Natural killer cell (primary cell): ENCODE measurements at regions not wholly inside any gene's neighbourhood (a gene's known extent, or its start where the extent isn't known, plus 50 kb on each side); places are given as distances from the start of the nearest gene placed in this dataset.

ENCODE experiments used
- ATAC-seq, 3 donors: fragments of 150-1000 bp in 2 of 3; fragments of 200-7000 bp in 1 of 3; cut with Tn5 transposase; 1 replicate in 1 of 3; 2 replicates in 2 of 3; pipeline ENCODE4 v1.10.0; 2021; ENCODE audit warnings: mild to moderate bottlenecking in 2 of 3, moderate library complexity in 2 of 3
- DNase-seq, 2 donors: peaks; one replicate each; pipeline versions ENCODE4 v3.0.0 to v3.0.0-alpha.2; 2013 to 2021; ENCODE audit warnings: mixed read lengths in 1 of 2
- H3K27ac ChIP-seq: one replicate; pipeline ENCODE4 v1.5.1; 2013; ENCODE audit warnings: mild to moderate bottlenecking, low read length
- H3K27me3 ChIP-seq: one replicate; pipeline ENCODE4 v1.6.1; 2013; ENCODE audit warnings: low read length; ENCODE audit not compliant: control insufficient read depth, insufficient read depth
- H3K36me3 ChIP-seq: one replicate; pipeline ENCODE4 v1.6.1; 2013; ENCODE audit warnings: low read length; ENCODE audit not compliant: control insufficient read depth, insufficient read depth
- H3K4me1 ChIP-seq: one replicate; pipeline ENCODE4 v1.6.1; 2013; ENCODE audit warnings: low read length; ENCODE audit not compliant: control insufficient read depth, insufficient read depth
- H3K4me3 ChIP-seq: one replicate; pipeline ENCODE4 v1.5.1; 2013; ENCODE audit warnings: low read length
- H3K9me3 ChIP-seq: one replicate; pipeline ENCODE4 v1.6.1; 2013; ENCODE audit warnings: low read length; ENCODE audit not compliant: control insufficient read depth, insufficient read depth
- H3K27ac Mint-ChIP-seq, 2 donors: one replicate each; pipeline ENCODE4 v1.8.0; 2022; ENCODE audit warnings: mild to moderate bottlenecking in 2 of 2, mixed read lengths in 2 of 2, moderate library complexity in 1 of 2
- H3K27me3 Mint-ChIP-seq, 2 donors: one replicate each; pipeline ENCODE4 v1.8.0; 2022; ENCODE audit warnings: low read depth in 2 of 2, mixed read lengths in 2 of 2
- H3K36me3 Mint-ChIP-seq: one replicate; pipeline ENCODE4 v1.8.0; 2022; ENCODE audit warnings: mixed read lengths
- H3K4me1 Mint-ChIP-seq, 2 donors: one replicate each; pipeline ENCODE4 v1.8.0; 2022; ENCODE audit warnings: mixed read lengths in 2 of 2
- H3K4me3 Mint-ChIP-seq: one replicate; pipeline ENCODE4 v1.8.0; 2022; ENCODE audit warnings: mild to moderate bottlenecking, moderate library complexity, mixed read lengths
- H3K9me3 Mint-ChIP-seq, 2 donors: one replicate each; pipeline ENCODE4 v1.8.0; 2022; ENCODE audit warnings: mixed read lengths in 2 of 2
- CTCF ChIP-seq: fragments of 200-600 bp; IDR thresholded peaks from one replicate; pipeline ENCODE4 v1.8.0; 2022; ENCODE audit warnings: antibody characterized with exemption
- WGBS: methylation state at CpG from one replicate; pipeline ENCODE4 v1.1.7; 2013; ENCODE audit warnings: missing lambda C conversion rate; ENCODE audit not compliant: insufficient coverage; 5-methylcytosine and 5-hydroxymethylcytosine counted together
- intact Hi-C: fragments of 100-400 bp; cut with micrococcal nuclease; formaldehyde crosslinking; loops from one replicate; pipeline ENCODE4 v1.14.2; 2022

- intact Hi-C loops, result no loop called here
- H3K9me3 Mint-ChIP-seq, result no peaks in the 10 kb centered on the region
- no peak overlapping the region for H3K4me3 Mint-ChIP-seq
- ATAC-seq (no peak), DNase-seq (no peak)
- 53% methylated on average over 11 of the region's 12 CpGs for WGBS
- H3K9me3 ChIP-seq, result no peaks in the 10 kb centered on the region
- TF ChIP-seq CTCF, result no peak
- H3K36me3 ChIP-seq, result no peaks in the 10 kb centered on the region
- H3K27ac ChIP-seq, result no peak overlapping the region
- H3K27me3 Mint-ChIP-seq, result peaks cover 79 to 85% of the 10 kb centered on the region in 2 donors
- no peak overlapping the region for H3K27ac Mint-ChIP-seq
- peaks cover 59% of the 10 kb centered on the region for H3K27me3 ChIP-seq
- peaks cover 6% of the 10 kb centered on the region for H3K4me1 ChIP-seq
- H3K4me3 ChIP-seq, result no peak overlapping the region
- peaks cover 0 to 13% of the 10 kb centered on the region in 2 donors for H3K4me1 Mint-ChIP-seq
- no peaks in the 10 kb centered on the region for H3K36me3 Mint-ChIP-seq
Observed at GRCh38 chr10:101286248-101287046, 57.2 kb upstream of the LBX1 start.

- H3K27ac ChIP-seq, result no peak overlapping the region
- Mint-ChIP-seq H3K36me3 (no peaks in the 10 kb centered on the region), H3K27ac (no peak overlapping the region), H3K4me3 (no peak overlapping the region), H3K27me3 (peaks cover 73 to 76% of the 10 kb centered on the region in 2 donors), H3K4me1 (peaks cover 0 to 22% of the 10 kb centered on the region in 2 donors), H3K9me3 (no peaks in the 10 kb centered on the region)
- H3K36me3 ChIP-seq, result no peaks in the 10 kb centered on the region
- ATAC-seq (no peak), DNase-seq (no peak)
- H3K9me3 ChIP-seq, result no peaks in the 10 kb centered on the region
- H3K4me1 ChIP-seq, result peaks cover 13% of the 10 kb centered on the region
- no peak overlapping the region for H3K4me3 ChIP-seq
- no peak for TF ChIP-seq CTCF
- WGBS, result 26% methylated on average over 18 of the region's 18 CpGs
- intact Hi-C loops, result no loop called here
- H3K27me3 ChIP-seq, result peaks cover 56% of the 10 kb centered on the region
Observed at GRCh38 chr10:101287183-101287996, 58.1 kb upstream of the LBX1 start.

DNA sequence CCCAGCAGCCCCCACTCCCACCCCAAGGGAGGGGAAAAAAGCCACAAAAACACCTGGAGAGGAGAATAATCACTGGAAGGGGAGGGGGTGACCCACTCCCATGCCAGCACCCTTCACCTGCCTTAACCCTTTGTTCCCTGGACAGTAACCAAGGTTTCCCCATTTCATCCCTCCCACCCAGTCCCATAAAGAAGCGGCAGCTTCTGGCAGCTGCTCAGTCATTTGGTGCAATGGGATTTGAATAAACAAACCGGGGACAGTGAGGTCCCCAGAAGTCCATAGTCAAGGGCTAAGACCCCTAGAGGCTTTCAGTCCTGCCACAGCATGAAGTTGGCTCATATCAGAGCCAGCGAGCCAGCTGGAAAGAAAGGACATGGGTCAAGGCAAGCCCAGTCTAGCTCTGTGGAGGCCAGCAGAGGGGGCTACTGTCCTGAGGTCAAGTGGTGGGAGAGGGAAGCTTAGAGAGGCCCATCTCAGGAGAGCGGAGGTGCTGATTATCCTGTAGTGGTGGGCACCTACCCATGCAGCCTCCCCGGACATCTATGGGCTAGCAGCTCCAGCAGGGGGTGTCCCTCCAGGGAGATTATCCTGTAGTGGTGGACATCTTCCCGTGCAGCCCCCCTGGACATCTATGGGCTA lies 58.9 kb upstream of the LBX1 start:
- H3K36me3 Mint-ChIP-seq, result no peaks in the 10 kb centered on the region
- WGBS, result 30% methylated on average over 6 of the region's 6 CpGs
- no peak for TF ChIP-seq CTCF
- no peak for ATAC-seq
- Histone ChIP-seq H3K9me3 (no peaks in the 10 kb centered on the region), H3K4me3 (no peak overlapping the region), H3K4me1 (peaks cover 17% of the 10 kb centered on the region), H3K27ac (no peak overlapping the region), H3K36me3 (no peaks in the 10 kb centered on the region), H3K27me3 (peaks cover 57% of the 10 kb centered on the region)
- H3K4me1 Mint-ChIP-seq, result peaks cover 0 to 29% of the 10 kb centered on the region in 2 donors
- no peak overlapping the region for H3K27ac Mint-ChIP-seq
- H3K9me3 Mint-ChIP-seq, result no peaks in the 10 kb centered on the region
- no peak overlapping the region for H3K4me3 Mint-ChIP-seq
- H3K27me3 Mint-ChIP-seq, result peaks cover 69 to 70% of the 10 kb centered on the region in 2 donors
- intact Hi-C loops, result no loop called here
- no peak for DNase-seq
